ENCODE measurements at regions not wholly inside any gene's neighbourhood (a gene's known extent, or its start where the extent isn't known, plus 50 kb on each side); places are given as distances from the start of the nearest gene placed in this dataset.

DNA sequence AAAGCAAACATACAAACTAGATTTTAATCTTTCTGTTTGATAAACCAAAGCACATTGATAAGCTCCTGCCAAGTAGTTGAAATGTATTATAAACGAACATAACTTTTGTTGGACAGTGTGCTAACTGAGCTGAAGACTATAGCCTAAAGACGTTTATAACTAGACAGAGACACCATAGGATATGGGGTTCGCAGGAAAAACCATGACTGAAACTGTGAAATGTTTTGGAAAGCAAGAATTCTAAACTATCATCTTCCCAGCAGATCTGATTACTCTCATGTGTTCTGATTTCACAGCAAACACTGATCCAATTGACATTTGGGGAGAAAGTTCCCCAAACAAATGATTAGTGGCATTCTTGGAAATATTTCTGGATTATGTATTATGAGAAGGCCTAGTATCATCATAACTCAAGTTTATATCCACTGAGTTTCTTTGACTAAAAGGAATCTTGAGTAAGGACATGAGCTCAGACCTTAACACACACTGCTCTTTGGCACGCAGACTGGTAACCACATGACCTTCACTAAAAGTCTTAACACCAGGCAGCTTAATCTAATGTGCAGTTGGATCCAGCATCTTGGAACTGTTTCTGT lies 375.2 kb downstream of the ZNF608 start:
- peaks cover 3 to 7% of the 10 kb centered on the region in 2 experiments; a peak in 3 of 5 replicates for H3K9me3 Mint-ChIP-seq
- WGBS (ENCODE audit: extremely low coverage, insufficient read length, low lambda C conversion rate): no CpG with 5 or more reads among the region's 4 CpGs
- 0 out of 4 replicates have a peak, but pooled peaks cover 0 to 1% of the 10 kb centered on the region in 2 experiments for H3K4me1 Mint-ChIP-seq
- no peaks in the 10 kb centered on the region for H3K79me2 ChIP-seq (ENCODE audit: insufficient read depth, low read length)
- H3T11ph ChIP-seq (ENCODE audit: low read length): no peak overlapping the region
- H4K91ac ChIP-seq (ENCODE audit: insufficient read length, low read depth, low read length): no peak overlapping the region
- H2BK120ac ChIP-seq (ENCODE audit: low read depth, low read length, poor library complexity, severe bottlenecking): no peak overlapping the region
- no peak overlapping the region for H4K5ac ChIP-seq (ENCODE audit: insufficient read length, low read depth, low read length)
- H3K4me3 Mint-ChIP-seq: no peak overlapping the region
- no peak overlapping the region for H3K27ac ChIP-seq (ENCODE audit: insufficient read length, low read depth, low read length)
- H3K56ac ChIP-seq (ENCODE audit: insufficient read length, low read depth, low read length): no peak overlapping the region
- DNase-seq: no peak
- no peak overlapping the region for H2BK15ac ChIP-seq (ENCODE audit: low read depth, low read length)
- H3K27ac Mint-ChIP-seq: no peak overlapping the region
- no peak overlapping the region for H2BK20ac ChIP-seq (ENCODE audit: low read depth, low read length, poor library complexity, severe bottlenecking)
- no peaks in the 10 kb centered on the region for H3K27me3 Mint-ChIP-seq (ENCODE audit: low read depth)
- H3K79me1 ChIP-seq (ENCODE audit: insufficient read depth, low read depth, low read length, poor library complexity, severe bottlenecking): no peaks in the 10 kb centered on the region
- H4K8ac ChIP-seq (replicated peaks; ENCODE audit: insufficient read length, low read depth, low read length): no peak overlapping the region
- no peak overlapping the region for H3K4ac ChIP-seq (ENCODE audit: low read depth, low read length)
- H3K36me3 Mint-ChIP-seq (ENCODE audit: insufficient read depth in 1 of 3, low read depth in 3 of 3): peaks cover 0 to 7% (median 2%) of the 10 kb centered on the region in 3 experiments; a peak in 3 of 7 replicates
- H3K18ac ChIP-seq (ENCODE audit: insufficient read length, low read depth, low read length): no peak overlapping the region
- H2AK5ac ChIP-seq (ENCODE audit: insufficient read length, low read length): no peak overlapping the region
- no peaks in the 10 kb centered on the region for H3K27me3 ChIP-seq (ENCODE audit: insufficient read depth, low read length)
- H3K4me1 ChIP-seq (ENCODE audit: insufficient read depth, low read length): no peaks in the 10 kb centered on the region
- H3K23me2 ChIP-seq (ENCODE audit: insufficient read length, low read depth, low read length, poor library complexity, severe bottlenecking): no peaks in the 10 kb centered on the region
- no peak overlapping the region for H2BK5ac ChIP-seq (ENCODE audit: insufficient read length, low read length)
- no peak overlapping the region for H2BK12ac ChIP-seq (ENCODE audit: insufficient read length, low read depth, low read length)
- H2AFZ ChIP-seq (ENCODE audit: low read length): no peak overlapping the region
- TF ChIP-seq, protein P1, sequence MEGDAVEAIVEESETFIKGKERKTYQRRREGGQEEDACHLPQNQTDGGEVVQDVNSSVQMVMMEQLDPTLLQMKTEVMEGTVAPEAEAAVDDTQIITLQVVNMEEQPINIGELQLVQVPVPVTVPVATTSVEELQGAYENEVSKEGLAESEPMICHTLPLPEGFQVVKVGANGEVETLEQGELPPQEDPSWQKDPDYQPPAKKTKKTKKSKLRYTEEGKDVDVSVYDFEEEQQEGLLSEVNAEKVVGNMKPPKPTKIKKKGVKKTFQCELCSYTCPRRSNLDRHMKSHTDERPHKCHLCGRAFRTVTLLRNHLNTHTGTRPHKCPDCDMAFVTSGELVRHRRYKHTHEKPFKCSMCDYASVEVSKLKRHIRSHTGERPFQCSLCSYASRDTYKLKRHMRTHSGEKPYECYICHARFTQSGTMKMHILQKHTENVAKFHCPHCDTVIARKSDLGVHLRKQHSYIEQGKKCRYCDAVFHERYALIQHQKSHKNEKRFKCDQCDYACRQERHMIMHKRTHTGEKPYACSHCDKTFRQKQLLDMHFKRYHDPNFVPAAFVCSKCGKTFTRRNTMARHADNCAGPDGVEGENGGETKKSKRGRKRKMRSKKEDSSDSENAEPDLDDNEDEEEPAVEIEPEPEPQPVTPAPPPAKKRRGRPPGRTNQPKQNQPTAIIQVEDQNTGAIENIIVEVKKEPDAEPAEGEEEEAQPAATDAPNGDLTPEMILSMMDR (conservative IDR thresholded peaks at IDR 0.05): no peak
- H3K4me2 ChIP-seq (ENCODE audit: insufficient read depth, insufficient read length, low read length): no peak overlapping the region
- no peak overlapping the region for H3K9ac ChIP-seq (ENCODE audit: extremely low read depth, insufficient read length, low read length)
- H3K23ac ChIP-seq (ENCODE audit: insufficient read length, low read depth, low read length): no peak overlapping the region
- H3K14ac ChIP-seq (ENCODE audit: insufficient read depth, low read length): no peak overlapping the region
- no peaks in the 10 kb centered on the region for H4K20me1 ChIP-seq (ENCODE audit: control insufficient read depth, insufficient read depth, insufficient read length)
- H3K9me3 ChIP-seq (ENCODE audit: control insufficient read depth, low read depth, low read length): no peaks in the 10 kb centered on the region
